SU-DHL-6 (cell line): ENCODE measurements at regions not wholly inside any gene's neighbourhood (a gene's known extent, or its start where the extent isn't known, plus 50 kb on each side); places are given as distances from the start of the nearest gene placed in this dataset.

Experiments used
- EZH2phosphoT487 ChIP-seq: fragments of 200-600 bp; sonication (generic), shearing (Covaris generic); conservative IDR thresholded peaks from 2 replicates; pipeline ENCODE4 v1.6.1; 2018; ENCODE audit warnings: mild to moderate bottlenecking, antibody characterized with exemption, low read length, moderate library complexity, mixed read lengths
- TF ChIP-seq, protein P1 (sequence below): fragments of 200-600 bp; sonication (generic); IDR thresholded peaks from one replicate; pipeline ENCODE4 v1.5.1; 2017; ENCODE audit warnings: antibody characterized with exemption, mild to moderate bottlenecking, low read length, moderate library complexity; ENCODE audit not compliant: insufficient read depth, poor library complexity, severe bottlenecking

DNA sequence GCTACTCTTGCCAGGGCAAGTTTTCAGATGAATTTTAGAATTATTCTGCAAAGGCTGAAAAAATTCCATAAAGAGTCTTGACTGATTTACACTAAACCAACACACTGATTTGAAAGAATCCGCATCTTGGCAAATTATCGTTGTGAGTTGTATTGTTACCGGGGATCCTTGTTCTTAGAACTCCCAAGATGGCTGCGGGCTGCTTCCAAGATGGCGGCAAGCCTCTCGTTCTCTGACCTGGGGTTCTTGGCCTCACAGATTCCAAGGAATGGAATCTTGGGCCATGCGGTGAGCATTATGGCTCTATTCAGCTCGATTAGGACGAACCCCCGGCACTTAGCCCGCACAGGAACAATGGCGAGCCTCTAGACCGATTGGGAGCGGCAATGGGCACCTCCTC is 132.5 kb downstream of the ZNF664 start:
- TF ChIP-seq, protein P1, sequence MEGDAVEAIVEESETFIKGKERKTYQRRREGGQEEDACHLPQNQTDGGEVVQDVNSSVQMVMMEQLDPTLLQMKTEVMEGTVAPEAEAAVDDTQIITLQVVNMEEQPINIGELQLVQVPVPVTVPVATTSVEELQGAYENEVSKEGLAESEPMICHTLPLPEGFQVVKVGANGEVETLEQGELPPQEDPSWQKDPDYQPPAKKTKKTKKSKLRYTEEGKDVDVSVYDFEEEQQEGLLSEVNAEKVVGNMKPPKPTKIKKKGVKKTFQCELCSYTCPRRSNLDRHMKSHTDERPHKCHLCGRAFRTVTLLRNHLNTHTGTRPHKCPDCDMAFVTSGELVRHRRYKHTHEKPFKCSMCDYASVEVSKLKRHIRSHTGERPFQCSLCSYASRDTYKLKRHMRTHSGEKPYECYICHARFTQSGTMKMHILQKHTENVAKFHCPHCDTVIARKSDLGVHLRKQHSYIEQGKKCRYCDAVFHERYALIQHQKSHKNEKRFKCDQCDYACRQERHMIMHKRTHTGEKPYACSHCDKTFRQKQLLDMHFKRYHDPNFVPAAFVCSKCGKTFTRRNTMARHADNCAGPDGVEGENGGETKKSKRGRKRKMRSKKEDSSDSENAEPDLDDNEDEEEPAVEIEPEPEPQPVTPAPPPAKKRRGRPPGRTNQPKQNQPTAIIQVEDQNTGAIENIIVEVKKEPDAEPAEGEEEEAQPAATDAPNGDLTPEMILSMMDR = no peak
- no peak for TF ChIP-seq EZH2phosphoT487
